AG09319 (cell line): ENCODE measurements at regions not wholly inside any gene's neighbourhood (a gene's known extent, or its start where the extent isn't known, plus 50 kb on each side); places are given as distances from the start of the nearest gene placed in this dataset.

Source experiments
- DNase-seq: peaks from one replicate; pipeline ENCODE4 v3.0.0-alpha.2; 2010; ENCODE audit warnings: low read depth; ENCODE audit errors: extremely low read depth
- TF ChIP-seq, protein P1 (sequence below): IDR thresholded peaks from 2 replicates; pipeline ENCODE4 v1.5.1; 2011; ENCODE audit warnings: low read depth, mild to moderate bottlenecking, inconsistent platforms, low read length, moderate library complexity

DNA sequence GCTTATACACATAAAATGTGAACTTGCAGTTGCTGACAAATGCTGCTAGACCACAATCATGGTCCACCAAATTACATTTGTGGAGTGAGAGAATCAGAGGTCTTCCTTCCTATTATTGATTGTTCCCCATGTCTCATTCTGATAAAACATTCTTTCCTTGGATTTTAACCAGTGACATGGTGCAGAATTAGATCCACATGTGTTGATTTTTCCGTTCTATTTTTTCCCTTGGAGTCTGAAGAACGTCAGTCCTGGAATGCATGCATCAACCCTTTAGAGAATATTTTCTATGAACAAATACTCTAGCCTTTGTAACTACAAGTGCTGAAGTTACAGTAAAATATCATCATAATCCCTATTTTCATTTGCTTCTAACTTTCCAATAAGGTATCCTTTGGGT is 170.7 kb upstream of the SPRY4 start:
- TF ChIP-seq, protein P1, sequence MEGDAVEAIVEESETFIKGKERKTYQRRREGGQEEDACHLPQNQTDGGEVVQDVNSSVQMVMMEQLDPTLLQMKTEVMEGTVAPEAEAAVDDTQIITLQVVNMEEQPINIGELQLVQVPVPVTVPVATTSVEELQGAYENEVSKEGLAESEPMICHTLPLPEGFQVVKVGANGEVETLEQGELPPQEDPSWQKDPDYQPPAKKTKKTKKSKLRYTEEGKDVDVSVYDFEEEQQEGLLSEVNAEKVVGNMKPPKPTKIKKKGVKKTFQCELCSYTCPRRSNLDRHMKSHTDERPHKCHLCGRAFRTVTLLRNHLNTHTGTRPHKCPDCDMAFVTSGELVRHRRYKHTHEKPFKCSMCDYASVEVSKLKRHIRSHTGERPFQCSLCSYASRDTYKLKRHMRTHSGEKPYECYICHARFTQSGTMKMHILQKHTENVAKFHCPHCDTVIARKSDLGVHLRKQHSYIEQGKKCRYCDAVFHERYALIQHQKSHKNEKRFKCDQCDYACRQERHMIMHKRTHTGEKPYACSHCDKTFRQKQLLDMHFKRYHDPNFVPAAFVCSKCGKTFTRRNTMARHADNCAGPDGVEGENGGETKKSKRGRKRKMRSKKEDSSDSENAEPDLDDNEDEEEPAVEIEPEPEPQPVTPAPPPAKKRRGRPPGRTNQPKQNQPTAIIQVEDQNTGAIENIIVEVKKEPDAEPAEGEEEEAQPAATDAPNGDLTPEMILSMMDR, result no peak
- DNase-seq, result no peak

DNA sequence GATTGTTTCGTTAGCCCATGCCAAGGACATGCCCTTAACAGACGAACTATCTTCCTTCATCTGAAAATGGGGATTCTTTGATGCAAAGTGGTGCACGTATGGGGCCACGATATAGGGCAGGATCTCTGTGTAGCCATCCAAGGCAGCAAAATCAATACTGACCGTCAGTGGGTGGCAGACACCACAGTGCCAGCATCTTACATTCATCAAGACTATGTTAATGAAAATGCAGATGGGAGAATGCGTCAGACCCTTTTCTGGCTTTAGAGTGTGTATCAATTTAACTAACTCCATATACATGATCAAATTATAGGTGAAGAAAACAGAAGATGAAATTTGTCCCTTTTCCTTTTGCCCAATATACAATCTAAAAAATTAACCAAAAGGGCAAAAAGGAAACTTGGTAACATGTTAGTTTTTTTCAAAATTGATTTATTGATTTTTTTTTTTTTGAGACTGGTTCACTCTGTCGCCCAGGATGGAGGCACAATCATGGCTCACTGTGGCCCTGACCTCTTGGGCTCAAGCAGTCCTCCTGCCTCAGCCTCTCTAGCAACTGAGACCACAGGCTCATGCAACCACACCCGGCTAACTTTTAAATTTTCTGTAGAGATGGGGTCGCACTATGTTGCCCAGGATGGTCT is 169.2 kb upstream of the SPRY4 start:
- no peak for DNase-seq
- TF ChIP-seq, protein P1, result no peak

DNA sequence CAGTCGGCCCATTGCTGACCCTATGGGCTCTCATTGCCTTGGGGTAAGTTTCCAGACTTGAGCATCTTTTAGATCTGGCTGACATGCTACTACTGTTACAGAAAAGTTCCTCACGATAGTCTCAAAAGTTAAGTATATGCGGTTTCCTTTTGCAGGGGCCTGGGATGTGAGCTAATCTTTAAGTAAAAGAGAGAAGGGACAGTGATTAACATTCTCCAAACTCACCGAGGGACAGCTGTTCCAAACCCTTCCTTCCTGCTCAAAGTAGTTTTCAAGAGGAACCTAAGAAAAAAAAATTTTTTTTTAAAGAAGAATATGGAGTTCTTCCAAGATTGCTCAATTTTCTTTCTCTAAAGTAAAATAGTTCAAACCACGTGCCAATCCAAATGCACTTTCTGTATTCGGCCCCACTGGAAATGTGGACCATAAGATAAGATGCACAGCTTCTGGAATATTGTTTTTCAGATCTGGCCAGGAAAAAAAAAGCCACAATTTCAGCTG is 168.0 kb upstream of the SPRY4 start:
- TF ChIP-seq, protein P1, result no peak
- no peak for DNase-seq

DNA sequence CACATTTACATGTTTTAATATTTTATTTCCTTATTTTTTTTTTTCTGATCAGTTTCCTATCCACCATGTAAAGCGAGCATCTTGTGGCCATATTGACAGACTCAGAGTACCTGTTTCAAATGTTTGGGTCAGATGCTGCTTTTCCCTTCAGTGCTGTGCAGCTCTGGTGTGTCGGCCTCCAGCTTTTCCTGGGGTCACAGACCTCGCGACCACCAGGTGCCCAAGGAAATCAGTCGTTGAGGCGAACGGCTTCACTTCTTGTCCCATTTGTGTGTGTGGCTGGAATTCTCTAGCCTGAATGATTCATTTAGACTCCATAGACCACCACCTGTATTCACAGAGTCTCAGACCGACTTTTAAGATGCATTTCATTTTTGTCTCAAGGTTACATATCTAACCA is 166.9 kb upstream of the SPRY4 start:
- DNase-seq, result no peak
- TF ChIP-seq, protein P1, result no peak

DNA sequence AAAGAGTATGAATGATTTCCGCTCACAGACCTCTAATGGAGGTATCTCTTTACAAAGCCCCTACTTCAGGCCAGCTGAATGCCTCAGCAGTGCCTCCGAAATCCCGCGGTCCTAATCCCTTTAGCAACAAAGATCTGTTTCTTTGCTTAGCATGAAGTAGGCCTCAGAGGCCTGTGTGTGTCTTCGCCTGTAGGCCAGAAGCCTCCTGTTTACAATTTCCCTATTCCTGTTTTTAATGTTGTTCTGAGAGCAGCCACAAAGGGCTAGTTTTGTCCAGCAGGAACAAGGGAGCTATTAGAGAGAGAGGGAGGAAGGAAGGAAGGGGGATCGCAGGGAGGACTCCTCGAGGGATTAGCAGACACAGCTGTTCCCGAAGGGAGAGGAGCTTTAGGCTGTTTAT is 166.4 kb upstream of the SPRY4 start:
- TF ChIP-seq, protein P1, result no peak

DNA sequence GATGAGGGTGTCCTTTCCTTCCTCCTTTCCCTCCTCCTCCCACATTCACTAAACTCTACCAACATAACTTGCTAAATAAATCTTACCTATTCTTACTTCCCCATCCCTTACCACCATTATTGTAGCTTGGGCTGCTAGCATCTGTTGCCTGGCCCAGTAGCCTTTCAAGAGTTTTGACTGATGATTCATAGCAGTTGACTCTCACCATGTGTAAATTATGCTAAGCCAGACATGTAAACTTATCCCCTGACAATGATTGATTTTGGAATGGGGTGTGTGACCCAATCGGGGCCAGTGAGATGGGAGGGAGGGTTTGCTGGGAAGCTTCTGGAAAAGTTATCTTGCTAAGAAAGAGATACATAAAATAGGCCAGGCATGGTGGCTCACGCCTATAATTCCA is 161.8 kb upstream of the SPRY4 start:
- TF ChIP-seq, protein P1, result no peak
- peak; percentile 36 for DNase-seq

More for the DNA sequence above, 166.4 kb upstream of the SPRY4 start:
- DNase-seq, result no peak

DNA sequence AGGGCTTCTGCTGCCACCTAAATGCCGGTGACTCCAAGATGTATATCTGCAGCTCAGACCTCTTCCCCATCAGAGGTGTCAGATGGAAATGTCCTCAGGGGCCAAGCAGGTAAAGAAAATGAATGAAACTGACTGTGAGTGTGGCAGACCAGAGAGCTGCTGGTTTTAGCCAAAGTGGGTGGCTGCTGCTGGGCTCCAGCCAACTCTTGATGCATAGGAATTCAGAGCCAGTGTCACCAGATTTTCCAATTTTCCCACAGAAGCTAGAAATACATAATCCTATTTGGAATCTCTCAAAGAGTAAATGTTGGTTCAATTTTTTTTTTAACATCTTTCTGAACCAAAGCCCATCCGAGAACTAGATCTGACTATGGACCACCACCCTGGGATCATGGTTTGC is 161.2 kb upstream of the SPRY4 start:
- no peak for DNase-seq
- TF ChIP-seq, protein P1, result no peak
